Epithelial cell of proximal tubule (primary cell): ENCODE measurements at regions not wholly inside any gene's neighbourhood (a gene's known extent, or its start where the extent isn't known, plus 50 kb on each side); places are given as distances from the start of the nearest gene placed in this dataset.

ENCODE experiments used
- DNase-seq: peaks from one replicate; pipeline ENCODE4 v3.0.0-alpha.2; 2011; ENCODE audit warnings: low read depth
- H3K4me3 ChIP-seq: 2 replicates; pipeline ENCODE4 v1.5.1; 2011; ENCODE audit warnings: low read depth, mild to moderate bottlenecking, low read length
- CTCF ChIP-seq: conservative IDR thresholded peaks from 2 replicates; pipeline ENCODE4 v1.5.1; 2012; ENCODE audit warnings: low read depth, mild to moderate bottlenecking, low read length

DNA sequence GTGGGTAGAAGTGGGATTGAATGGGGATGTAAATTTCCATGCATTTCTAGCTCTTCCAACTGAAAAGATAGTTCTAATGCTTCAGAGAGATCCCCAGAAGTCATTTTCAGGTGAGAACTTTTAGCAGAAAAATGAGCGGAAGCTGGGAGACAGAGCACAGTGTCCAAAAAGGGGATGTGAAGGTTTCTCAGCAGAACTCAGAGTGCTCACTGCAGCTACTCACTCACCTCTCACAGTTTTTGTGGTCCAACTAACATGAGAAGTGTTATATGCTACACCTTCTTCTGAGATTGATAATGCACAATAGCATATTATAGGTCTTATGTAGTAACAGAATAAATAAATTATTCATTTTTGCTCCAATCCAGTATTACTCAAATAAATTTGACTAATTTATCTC, 519.2 kb upstream of the HS3ST5 start:
- no peak overlapping the region for H3K4me3 ChIP-seq
- TF ChIP-seq CTCF, result no peak
- no peak for DNase-seq

- no peak overlapping the region for H3K4me3 ChIP-seq
- no peak for TF ChIP-seq CTCF
- DNase-seq, result no peak
Measured at GRCh38 chr6:114844359-114844758, 501.5 kb upstream of the HS3ST5 start.

GRCh38 chr6:114839019-114839418, 496.2 kb upstream of the HS3ST5 start:
- DNase-seq, result no peak
- TF ChIP-seq CTCF, result no peak

GRCh38 chr6:114833211-114833610, 490.4 kb upstream of the HS3ST5 start:
- DNase-seq, result no peak
- no peak for TF ChIP-seq CTCF
- H3K4me3 ChIP-seq, result no peak overlapping the region

More at GRCh38 chr6:114839019-114839418, 496.2 kb upstream of the HS3ST5 start:
- H3K4me3 ChIP-seq, result no peak overlapping the region

DNA sequence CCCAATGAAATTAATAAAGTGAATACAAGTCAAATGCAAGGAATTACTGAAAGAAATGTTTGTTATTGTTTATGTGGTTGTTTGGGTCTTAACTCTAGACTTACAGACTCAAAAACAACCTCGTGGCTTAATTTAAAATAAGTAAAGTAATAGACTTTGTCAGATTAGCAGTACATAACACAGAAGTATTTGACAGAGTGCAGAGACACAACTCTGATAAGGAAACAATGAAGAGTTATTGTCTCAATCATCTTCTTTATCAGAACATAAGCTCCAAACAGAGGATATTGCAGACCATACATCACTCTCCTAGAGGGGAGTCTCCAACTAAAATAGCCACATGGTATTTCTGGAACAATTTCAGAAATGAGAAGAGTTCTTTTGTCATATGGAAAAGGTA, 487.7 kb upstream of the HS3ST5 start:
- no peak overlapping the region for H3K4me3 ChIP-seq
- no peak for TF ChIP-seq CTCF
- no peak for DNase-seq

- no peak overlapping the region for H3K4me3 ChIP-seq
- no peak for TF ChIP-seq CTCF
- no peak for DNase-seq
Measured at GRCh38 chr6:114827135-114827534, 484.3 kb upstream of the HS3ST5 start.

DNA sequence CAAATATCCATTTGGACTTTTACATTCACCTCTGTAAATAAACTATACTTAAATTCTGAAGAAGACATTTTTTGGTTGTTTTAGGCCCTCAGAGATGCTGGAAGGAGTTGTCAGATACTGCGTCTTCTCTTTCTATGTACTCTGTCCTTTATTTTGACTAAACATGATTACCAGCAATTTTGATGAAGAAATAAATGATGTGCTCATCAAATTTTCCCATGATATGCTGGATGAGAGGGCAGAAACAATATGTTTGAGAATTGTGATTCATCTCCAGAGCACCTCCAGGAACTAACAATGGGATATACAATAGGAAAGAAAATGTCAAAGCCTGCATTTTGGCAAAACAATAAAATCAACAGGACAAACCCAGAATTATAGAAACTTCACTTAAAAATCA, 481.6 kb upstream of the HS3ST5 start:
- H3K4me3 ChIP-seq, result no peak overlapping the region
- no peak for DNase-seq
- no peak for TF ChIP-seq CTCF
